GM10266 (cell line): ENCODE measurements at regions not wholly inside any gene's neighbourhood (a gene's known extent, or its start where the extent isn't known, plus 50 kb on each side); places are given as distances from the start of the nearest gene placed in this dataset.

ENCODE experiments used
- DNase-seq: peaks from one replicate; pipeline ENCODE4 v3.0.0; 2012; ENCODE audit errors: extremely low spot score
- TF ChIP-seq, protein P1 (sequence below): IDR thresholded peaks from 2 replicates; pipeline ENCODE4 v1.5.1; 2012; ENCODE audit warnings: mild to moderate bottlenecking, low read depth; ENCODE audit not compliant: control insufficient read depth, insufficient read depth; ENCODE audit errors: missing control alignments

- no peak for DNase-seq
Observed at GRCh38 chr2:237201461-237202287, 116.0 kb downstream of the COPS8 start.

GRCh38 chr2:237202288-237203030 lies 116.8 kb downstream of the COPS8 start:
- DNase-seq, result no peak
- TF ChIP-seq, protein P1, sequence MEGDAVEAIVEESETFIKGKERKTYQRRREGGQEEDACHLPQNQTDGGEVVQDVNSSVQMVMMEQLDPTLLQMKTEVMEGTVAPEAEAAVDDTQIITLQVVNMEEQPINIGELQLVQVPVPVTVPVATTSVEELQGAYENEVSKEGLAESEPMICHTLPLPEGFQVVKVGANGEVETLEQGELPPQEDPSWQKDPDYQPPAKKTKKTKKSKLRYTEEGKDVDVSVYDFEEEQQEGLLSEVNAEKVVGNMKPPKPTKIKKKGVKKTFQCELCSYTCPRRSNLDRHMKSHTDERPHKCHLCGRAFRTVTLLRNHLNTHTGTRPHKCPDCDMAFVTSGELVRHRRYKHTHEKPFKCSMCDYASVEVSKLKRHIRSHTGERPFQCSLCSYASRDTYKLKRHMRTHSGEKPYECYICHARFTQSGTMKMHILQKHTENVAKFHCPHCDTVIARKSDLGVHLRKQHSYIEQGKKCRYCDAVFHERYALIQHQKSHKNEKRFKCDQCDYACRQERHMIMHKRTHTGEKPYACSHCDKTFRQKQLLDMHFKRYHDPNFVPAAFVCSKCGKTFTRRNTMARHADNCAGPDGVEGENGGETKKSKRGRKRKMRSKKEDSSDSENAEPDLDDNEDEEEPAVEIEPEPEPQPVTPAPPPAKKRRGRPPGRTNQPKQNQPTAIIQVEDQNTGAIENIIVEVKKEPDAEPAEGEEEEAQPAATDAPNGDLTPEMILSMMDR, result no peak

More at GRCh38 chr2:237201461-237202287, 116.0 kb downstream of the COPS8 start:
- TF ChIP-seq, protein P1, result no peak

DNA sequence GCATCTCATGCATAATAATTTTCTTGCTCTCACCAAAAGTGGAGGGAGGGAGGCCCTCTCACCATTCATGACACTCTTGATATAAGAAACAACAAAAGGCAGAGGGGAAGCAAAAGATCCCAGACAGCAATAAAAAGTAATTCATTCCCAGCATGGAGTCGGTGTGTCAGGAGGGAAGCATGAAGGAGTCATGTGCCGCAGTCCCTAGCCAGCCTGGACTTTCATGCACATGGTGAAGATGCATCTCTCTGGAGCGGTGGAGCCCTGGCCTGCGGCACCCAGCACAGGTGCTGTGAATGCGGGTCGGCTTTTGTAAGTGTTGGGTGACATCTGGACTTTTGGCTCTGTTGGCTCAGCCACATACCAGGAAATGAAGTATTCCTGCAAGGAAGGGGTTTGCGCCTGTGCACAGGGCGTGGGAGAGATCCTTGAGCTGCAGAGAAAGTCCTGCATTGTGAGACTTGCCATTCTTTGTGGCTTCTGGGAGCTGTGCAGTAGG lies 119.4 kb downstream of the COPS8 start:
- DNase-seq, result no peak
- TF ChIP-seq, protein P1, result no peak

DNA sequence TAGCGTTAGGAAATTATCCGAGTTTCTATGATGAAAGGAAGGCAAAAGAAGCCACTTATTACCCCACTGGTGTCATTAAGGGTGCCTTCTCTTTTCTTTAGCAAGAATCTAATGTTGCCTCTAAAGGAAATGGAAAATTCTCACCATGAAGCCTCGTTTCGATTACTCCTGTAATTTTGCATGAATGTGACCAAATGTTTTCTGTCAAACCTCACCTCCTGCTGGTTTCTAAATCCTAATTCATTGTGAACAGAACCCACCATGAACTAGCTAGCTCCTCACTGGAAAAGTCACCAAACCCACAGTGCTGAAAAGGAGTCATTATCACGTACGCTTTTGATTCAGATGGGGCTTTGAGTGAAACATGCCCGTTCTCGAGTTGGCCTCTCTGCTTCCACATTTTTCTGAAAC lies 119.9 kb downstream of the COPS8 start:
- TF ChIP-seq, protein P1, result no peak
- DNase-seq, result no peak

DNA sequence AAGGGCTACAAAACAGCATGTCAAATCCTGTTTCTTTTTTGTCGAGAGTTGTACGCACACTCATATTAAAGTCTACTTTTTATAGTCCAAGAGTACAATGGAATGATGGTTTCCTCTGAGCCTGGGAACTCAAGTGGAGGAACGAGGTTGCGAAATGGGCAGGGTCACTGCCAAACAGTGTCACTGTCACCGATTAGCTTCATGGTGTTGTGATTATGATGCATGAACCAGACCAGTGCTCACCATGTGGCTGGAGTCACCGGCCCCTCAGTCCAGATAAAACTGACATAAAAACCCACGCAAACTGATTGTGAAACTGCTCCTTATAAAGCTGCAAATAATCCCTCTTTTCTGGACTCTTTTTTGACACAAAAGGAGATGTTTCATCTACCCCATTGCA lies 122.0 kb downstream of the COPS8 start:
- no peak for DNase-seq
- TF ChIP-seq, protein P1, result no peak

GRCh38 chr2:237208373-237209260 lies 122.9 kb downstream of the COPS8 start:
- no peak for DNase-seq

More at GRCh38 chr2:237208373-237209260, 122.9 kb downstream of the COPS8 start:
- TF ChIP-seq, protein P1, result no peak
